IPS-NIHi7 (cell line): ENCODE measurements at regions not wholly inside any gene's neighbourhood (a gene's known extent, or its start where the extent isn't known, plus 50 kb on each side); places are given as distances from the start of the nearest gene placed in this dataset.

Experiments used
- DNase-seq: peaks from one replicate; pipeline ENCODE4 v3.0.0; 2012; ENCODE audit warnings: mixed read lengths; ENCODE audit errors: extremely low spot score

DNA sequence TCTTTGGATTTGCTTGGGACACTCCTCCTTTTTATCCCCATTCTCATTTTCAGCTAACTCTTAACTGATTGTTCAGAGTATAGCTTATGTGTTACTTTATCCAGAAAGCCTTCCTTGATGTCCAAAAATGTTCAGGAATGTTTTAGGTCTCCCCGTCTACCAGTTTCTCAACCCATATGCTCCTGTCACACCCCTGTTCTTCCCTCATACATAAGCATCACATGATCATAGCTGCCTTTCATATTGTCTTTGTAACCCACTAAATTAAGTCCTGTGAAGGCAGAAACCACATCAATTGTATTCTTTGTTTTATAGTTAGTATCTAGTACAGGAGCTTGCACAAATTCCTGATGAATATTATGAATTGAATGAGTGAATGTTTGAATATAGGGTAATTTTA, 321.9 kb upstream of the ACTBL2 start:
- DNase-seq, result no peak

DNA sequence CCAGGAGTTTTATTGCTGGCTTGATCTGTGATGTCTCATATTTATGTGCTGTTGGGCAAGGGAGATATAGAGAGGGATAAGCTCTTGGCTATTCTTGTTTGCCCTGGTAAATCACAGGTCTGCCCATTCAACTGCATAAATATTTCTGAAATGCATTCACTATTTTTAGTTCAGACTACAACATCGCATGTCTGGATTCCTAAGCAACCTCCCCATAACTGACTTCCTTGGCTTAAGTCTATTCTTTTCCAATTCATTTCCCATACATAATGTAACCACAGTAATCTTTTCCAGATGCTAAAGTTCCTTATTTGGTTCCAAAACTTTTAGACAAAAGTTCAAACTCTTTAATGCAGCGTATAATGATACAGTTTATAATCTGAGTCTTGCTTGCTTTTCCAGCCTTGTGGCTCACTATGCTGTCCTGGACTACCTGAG, 321.4 kb upstream of the ACTBL2 start:
- no peak for DNase-seq

DNA sequence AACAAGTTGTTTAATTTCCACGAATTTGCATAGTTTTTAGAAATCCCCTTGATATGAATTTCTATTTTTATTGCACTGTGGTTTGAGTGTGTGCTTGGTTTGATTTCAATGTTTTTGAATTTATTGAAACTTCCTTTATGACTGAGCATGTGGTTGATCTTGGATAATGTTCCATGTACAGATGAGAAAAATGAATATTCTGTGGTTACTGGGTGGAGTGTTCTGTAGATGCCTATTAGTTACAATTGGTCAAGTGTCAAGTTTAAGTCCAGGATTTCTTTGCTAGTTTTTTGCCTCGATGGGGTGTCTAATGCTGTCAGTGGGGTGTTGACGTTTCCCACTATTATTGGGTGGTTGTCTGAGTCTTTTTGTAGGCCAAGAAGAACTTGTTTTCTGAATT, 319.5 kb upstream of the ACTBL2 start:
- no peak for DNase-seq

DNA sequence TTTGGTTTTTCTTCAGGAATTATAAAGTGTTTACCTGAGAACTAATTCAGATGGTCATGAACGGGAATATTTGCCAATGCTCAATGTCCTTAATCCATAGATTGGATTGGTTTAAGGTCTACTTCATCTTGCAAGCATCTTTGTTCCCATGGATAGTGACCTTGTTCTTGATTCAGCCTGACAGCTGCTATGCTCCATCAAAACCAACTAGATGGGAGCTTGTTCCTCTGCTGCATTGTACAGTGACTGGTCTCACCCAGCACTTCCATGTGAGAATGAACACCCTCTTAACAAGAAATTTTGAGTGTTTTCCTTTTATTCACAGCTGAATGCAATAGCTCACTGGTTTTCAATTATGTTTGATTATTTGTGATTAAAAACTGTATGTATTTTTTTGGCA, 312.6 kb upstream of the ACTBL2 start:
- no peak for DNase-seq

DNA sequence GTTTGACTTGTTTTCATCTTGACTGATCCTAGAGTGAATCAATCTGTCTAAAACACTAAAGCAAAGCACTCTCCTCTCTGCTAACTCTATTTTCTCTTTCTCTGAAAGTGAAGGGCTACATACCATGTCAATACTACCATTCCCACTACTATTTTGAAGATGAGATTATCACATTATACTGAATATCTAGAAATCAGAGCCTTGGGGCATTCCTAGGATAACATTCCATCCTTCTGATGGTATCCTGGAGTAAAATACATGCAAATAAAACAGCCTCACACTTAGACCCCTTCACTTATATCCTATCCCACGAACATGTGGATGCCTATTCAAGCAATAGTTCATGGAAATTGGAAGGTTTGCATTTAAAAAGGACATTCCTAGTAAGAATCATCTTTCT, 309.3 kb upstream of the ACTBL2 start:
- no peak for DNase-seq

DNA sequence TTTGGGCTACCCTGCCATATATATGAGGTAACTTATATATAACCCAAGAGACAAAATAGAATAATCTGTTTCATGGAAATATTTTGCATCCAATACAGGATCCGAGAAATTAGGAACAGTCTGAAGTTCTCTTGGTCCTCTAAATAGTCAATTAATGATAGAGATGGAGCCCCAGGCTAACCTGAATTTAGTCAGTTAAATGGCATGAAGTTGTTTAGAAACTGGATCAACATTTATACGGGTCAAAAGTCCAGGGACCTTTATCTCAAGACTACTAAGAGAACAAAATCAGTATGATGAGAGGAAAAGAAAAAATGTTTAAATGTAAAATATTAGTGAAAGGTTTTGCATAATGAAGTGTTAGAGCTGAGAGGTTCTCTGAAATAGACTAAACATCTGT, 303.3 kb upstream of the ACTBL2 start:
- no peak for DNase-seq

DNA sequence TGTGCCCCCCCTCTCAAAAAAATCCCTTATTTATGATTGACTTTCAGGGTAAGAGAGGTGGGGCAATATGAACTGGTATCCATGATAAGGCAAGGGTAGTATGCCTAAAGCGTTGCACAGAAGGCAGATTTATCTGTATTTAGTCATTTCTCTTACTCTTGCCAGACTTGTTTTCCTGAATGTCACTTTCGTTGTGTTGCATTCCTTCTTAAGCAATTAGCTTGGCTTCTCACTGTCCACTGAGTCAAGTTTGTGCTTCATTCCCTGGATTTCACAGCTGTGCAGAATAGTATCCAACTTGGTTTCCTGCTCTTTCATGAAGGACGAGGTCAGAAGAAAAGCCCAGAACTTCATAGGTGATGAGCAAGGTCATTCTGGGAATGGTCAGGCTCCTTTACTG, 301.5 kb upstream of the ACTBL2 start:
- no peak for DNase-seq

DNA sequence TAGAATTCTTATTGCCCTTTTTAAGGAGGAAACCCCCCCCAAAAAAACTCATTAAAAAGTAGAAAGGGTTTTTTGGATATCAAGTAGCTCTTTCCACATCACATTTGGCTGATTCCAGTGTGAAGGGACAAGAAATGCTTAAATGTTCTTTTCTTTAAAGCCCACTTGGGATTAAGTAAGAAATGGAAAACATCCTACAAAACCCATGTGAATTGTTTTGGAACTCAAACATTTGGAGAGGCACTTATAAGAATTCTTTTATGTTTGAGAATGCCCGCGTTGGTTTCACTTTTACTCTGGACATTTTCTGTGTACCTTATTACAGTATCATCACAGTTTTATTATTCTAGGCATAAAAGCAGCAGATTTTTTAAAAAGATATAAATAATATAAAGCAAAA, 301.1 kb upstream of the ACTBL2 start:
- DNase-seq, result no peak

DNA sequence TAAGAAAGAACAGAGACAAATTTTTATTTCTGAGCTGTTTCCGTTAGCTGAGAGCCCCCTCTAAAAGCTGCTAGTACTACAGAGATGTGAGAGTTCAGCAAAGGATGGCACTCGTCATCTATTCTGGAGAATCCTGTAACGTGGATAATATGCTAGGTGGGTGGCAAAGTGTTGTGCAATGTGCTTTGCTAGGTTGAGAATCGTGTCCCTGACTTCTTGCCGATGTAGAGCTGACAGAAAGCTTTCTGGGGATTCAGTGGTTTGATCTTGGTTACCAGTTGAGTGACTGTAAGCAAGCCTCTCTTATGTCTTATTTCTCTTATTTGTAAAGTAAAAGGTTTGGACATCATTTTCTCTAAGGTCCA, 298.3 kb upstream of the ACTBL2 start:
- no peak for DNase-seq

DNA sequence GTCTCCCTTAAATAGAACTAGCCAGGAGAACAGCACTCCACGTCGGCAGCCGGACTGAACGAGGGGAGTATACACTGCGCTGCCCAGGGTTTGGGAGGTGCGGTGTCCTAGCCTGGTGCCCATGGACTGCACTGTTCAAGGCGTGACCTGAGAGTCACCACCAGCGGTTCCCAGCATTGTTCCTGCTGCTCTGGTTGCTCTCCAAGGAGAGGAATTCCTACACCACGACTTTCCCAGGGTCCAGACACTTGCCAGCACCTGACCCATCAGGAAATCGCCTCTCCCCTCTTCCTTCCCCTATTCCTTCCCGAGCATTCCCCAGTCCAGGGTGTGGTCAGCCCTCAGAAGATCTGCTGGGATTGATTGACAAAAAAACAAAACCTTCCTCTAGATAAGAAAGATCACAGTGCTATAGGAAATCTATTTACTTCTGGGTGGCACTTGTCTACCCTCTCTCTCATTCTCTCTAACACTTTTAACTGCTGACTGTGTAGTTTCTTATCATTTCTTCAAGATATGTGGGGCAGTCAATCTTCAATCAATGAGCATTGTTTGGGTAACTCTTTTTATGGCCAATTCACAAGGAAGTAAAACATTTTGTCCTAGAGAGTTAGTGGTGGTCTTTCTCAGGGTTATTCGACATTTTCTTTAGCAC, 297.8 kb upstream of the ACTBL2 start:
- peak; percentile 10 for DNase-seq

DNA sequence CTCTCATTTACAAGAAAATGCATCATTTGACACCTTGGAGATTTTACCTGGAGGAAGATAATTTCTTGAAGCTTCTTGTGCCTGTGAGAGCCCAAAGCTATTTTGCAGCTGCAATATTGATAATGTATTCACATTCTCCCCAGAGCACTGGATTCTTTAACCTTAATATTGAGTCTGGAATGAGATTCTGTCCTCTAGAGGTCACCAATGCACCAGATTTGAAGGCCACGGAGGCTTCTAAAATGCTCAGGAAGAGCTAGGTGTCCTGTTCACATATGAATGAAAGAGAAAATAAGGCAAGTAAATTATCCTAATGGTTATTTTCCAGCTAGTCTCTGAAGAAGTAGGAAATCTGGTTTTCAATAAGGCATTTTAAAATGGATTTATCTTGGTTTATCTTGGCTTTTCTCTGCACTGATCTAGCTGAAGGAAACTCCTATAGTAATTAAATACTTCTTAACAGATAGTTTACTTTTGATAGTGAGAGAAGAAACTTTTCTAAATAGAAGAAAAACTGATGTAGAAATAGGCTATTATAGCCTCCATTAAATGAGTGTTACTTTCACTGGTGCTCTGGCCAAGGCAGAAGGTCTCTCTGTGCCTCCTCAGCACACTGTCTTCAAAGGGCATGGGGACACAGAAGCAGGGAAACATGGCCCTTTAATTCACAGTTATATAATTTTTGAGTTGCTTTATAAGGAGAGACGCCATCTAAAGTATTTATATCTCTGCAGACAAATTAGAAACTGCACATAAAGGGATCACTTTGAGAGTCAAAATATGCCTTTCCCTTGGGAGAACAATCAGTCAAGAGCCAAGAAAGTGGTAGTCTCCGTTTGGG, 297.0 kb upstream of the ACTBL2 start:
- DNase-seq, result peak; percentile 39

DNA sequence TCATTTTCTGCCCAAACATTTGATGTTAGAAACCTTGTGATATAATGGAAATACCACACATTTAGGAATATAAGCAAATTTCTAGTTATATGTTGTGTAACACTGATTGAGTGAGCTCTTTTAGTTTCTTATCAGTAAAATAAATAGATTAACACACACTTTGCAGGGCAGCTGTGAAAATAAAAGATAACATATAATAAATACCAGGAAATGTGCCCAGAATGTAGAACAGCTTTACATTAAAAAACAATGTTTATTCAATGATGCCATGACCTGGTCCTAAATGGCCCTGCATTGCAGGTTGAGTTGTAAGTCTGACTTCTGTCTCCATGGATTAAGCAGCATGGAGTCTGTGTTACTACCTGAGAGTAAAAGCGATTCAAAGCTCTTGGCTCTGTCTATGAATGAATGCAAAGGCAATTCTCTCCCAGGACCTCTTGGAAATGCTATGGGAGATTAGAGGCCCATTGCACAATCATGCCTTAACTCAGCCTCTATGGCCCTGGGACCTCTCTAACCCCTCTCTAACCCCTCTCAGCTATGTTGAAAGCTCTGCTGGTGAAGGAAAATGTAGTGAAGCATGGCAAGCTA, 296.0 kb upstream of the ACTBL2 start:
- DNase-seq, result no peak

DNA sequence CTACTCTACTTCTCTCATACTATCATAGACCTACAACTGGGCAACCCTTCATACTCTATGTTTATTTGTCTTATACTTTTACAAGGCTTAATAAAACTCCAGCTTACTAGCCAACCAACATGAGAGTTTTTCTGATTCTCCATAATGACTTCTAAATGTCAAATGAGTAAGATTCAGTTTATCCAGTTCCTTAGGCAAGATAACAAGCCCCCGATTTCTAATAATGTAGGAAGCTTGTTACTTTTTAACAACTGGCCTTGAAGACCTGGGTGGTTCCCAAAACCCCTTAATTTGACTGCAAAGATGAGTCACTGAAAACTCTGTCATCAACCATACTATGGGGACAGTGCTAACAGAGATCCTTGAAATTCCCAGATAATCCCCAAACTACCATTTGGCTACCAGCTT, 294.6 kb upstream of the ACTBL2 start:
- DNase-seq, result no peak

DNA sequence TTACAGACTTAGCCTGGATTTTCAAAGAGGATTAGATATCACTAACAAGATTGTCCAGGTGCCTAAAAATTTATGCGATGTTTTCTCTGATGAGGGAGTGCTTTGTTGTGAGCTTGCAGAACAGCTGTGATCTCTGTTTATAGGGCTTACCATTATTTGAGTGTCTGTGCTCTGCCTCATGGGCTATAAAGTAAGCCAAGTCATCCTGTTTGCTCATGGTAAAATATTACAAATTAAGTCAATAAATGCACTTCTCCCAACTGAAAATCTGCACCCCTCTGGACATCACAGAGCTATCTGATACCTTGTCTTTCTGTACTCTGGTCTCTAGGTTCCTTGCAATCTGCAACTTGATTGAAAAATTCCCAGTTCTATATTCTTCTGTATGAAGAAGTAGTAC, 293.4 kb upstream of the ACTBL2 start:
- no peak for DNase-seq

DNA sequence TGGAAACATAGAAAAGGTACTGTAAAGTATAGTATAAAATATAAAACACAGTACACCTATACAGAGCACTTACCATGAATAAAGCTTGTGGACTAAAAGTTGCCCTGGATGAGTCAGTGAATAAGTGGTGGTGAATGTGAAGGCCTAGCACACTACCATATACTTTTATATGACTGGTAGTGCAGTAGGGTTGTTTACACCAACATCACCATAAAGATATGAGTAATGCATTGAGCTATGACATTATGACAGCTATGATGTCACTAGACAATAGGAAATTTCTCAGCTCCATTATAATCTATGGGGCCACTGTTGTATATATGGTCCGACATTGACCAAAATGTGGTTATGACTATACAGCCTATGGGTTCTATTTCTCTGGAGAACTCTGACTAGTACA, 291.8 kb upstream of the ACTBL2 start:
- no peak for DNase-seq

DNA sequence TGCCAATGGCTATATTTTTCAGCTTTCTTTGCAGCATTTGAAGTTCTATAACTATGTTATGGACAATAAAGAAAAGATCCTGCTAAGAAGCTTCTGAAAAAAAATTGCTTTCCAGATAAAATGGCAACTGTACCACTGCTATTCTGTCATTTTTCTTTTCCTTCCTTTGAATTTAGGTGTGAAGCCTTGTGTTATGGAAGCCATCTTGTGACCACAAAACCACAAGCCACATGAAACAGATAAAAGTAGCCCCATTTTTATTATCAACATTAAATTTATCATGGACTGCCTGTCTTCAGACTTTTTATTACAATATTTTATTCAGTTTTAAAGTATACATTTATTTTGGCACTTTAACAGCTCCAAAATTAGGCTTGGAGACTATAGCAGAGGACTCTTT, 289.9 kb upstream of the ACTBL2 start:
- no peak for DNase-seq

DNA sequence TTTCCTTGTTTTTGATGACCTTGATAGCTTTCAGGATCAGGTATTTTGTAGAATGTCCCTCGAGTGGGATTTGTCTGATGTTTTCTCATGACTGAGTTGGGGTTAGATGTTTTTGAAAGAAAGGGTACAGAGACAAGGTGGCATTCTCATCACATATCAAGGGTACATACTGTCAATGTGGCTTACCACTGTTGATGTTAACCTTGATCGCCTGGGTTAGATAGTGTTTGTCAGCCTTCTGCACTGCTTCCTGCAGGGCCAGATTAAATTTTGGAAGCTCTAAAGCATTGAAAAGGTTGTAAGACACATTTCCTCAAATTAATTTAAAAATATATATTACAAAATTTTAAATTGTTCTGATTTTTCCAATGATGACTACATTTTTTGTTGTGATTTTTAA, 287.4 kb upstream of the ACTBL2 start:
- DNase-seq, result no peak

DNA sequence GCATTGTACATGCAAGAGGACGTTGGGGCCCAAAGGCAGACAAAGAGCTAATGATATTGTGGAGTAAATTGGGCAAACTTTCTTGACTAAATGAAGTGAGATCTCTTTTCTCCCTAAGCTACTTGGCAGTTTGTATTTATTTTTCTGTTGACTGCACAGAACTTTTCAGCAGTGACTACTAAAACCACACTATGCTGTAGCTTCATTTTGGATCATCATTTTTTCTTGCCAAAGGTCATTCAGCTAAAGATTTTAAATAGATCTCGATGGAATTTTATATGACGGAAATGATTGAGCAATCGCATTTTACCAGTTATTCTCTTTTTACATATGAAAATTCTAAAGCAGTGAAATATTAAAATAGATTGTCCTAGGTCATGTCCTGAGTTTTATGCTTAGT, 286.1 kb upstream of the ACTBL2 start:
- DNase-seq, result no peak

DNA sequence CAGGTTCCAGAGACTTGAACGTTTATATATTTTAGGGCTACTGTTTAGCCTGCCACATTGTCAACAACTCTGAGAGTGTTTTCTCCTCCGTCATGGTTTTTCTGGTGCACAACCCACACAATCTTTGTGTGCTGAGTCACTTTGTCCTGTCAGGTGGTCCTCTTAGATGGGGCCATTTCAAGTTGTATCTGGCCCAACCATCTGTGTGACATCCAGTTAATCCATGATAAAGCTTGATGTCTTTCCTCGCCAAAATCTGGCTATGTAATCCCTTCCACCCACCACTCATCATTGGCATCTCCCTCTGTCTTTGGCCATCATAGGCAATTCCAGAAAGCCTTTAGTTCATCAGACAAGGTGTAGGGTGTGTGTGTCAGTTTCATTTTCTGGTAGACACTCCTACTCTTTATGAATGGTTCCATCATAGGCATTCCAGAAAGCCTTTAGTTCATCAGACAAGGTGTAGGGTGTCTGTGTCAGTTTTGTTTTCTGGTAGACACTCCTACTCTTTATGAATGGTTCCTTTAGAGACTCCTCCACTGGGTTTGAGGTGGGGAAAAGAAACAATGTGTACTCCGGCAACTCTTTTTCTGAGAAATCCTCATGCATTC, 282.0 kb upstream of the ACTBL2 start:
- DNase-seq, result no peak

DNA sequence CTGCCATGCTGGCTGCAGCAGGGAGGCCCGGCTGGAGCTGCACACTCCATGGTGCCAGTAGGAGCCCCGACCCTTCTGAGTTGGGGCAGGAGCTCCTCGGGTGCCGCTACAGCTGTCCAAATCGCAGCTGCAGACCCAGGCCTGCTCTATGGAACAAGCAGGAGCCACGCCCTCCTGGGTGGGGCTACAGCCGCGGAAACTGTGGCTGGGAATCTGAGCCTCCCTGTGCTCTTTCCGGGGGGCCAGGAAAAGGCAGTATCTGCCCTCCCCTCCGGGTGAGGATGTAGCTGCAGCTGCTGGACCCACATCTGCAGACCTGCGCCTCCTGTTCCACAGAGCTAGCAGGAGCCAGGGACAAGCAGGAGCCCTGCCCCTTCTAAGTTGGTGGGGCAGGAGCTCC, 278.9 kb upstream of the ACTBL2 start:
- no peak for DNase-seq

DNA sequence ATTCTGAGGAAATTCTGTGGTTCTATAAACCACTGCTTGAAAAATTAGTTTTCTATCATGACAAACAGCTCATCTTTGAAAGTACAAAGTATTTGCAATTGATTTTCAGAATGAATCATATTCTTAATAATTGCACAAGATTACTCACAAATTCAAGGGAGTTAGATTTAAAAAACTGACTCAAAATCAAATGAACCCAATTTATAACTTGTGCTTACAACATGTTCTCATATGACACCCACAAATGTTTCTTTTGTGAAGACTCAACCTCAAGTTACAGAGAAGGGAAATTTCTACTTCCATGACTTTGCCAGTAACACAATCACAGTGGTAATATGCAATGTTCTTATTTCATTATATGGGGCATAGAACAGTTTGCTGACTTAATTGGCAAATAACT, 272.0 kb upstream of the ACTBL2 start:
- no peak for DNase-seq

DNA sequence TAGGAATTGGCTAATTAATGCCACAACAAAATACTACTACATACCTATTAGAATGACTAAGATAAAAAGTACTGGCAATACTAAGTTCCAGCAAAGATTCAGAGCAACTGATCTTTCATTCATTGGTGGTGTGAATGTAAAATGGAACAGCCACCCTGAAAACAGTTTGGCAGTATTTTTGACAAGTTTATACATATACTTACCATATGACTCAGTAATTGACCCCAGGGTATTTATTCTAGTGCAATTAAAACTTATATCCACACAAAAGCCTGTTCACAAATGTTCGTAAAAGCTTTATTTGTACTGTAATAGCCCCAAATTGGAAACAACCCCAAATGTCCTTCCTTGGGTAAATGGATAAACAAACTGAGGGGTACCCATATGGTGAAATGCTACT, 270.8 kb upstream of the ACTBL2 start:
- DNase-seq, result no peak

DNA sequence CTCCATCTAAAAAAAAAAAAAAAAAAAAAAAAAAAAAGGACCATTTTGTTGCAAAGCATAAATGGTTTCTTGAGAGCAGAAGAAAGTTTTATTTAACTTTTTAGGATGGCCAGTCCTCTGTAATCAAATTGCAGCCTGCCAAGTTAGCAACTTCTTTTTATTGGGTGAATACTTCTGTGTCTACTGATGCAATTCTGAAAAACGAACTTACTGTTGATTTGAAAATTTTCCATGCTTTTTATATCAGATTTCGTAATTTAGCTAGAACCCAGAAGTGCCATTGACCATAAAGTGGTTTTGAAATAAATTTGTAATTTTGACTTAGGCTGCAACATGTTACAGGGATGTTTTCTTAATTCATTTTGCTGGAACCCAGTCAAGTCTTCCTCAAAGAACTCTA, 269.1 kb upstream of the ACTBL2 start:
- DNase-seq, result no peak
